GM12864 (cell line): ENCODE measurements at regions not wholly inside any gene's neighbourhood (a gene's known extent, or its start where the extent isn't known, plus 50 kb on each side); places are given as distances from the start of the nearest gene placed in this dataset.
"Not testable (repeated sequence)": the region's sequence is repeated elsewhere in the genome, so short reads cannot be mapped to it uniquely, and the experiment has no call there.

ENCODE experiments used
- DNase-seq: peaks from one replicate; pipeline ENCODE4 v3.0.0-alpha.2; 2011; ENCODE audit warnings: low read depth
- H3K4me3 ChIP-seq: 2 replicates; pipeline ENCODE4 v1.5.1; 2011; ENCODE audit warnings: mild to moderate bottlenecking, low read depth, low read length, control low read depth
- TF ChIP-seq, protein P1 (sequence below): IDR thresholded peaks from 2 replicates; pipeline ENCODE4 v1.5.1; 2011; ENCODE audit warnings: low read depth, mild to moderate bottlenecking, moderate library complexity, low read length, control low read depth, inconsistent platforms; ENCODE audit errors: missing control alignments

DNA sequence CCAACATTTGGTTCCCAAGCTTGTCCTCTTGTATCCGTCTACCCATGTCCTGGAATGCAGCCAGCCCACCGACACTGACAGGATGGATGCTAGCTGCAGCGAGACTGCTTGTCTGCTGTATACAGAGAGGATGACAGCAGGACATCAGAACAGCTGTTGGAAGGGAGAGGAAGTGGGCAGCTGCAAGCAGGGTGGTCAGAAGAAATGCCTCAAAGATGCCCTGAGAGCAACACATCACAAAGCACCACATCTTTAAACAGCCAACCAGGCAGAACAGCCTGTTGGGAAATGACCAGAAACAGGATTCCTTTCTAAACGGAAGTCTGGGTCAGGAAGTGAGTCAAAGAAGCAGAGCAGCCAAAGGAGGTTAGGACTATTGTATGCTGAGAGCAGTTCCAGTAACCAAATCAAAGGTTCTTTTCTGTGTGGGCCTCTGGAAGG is 219.1 kb downstream of the NDUFS4 start:
- TF ChIP-seq, protein P1, sequence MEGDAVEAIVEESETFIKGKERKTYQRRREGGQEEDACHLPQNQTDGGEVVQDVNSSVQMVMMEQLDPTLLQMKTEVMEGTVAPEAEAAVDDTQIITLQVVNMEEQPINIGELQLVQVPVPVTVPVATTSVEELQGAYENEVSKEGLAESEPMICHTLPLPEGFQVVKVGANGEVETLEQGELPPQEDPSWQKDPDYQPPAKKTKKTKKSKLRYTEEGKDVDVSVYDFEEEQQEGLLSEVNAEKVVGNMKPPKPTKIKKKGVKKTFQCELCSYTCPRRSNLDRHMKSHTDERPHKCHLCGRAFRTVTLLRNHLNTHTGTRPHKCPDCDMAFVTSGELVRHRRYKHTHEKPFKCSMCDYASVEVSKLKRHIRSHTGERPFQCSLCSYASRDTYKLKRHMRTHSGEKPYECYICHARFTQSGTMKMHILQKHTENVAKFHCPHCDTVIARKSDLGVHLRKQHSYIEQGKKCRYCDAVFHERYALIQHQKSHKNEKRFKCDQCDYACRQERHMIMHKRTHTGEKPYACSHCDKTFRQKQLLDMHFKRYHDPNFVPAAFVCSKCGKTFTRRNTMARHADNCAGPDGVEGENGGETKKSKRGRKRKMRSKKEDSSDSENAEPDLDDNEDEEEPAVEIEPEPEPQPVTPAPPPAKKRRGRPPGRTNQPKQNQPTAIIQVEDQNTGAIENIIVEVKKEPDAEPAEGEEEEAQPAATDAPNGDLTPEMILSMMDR, result no peak
- DNase-seq, result peak; percentile 18
- H3K4me3 ChIP-seq, result no peak overlapping the region

- TF ChIP-seq, protein P1, result no peak
- H3K4me3 ChIP-seq, result no peak overlapping the region
- no peak for DNase-seq
These were observed 222.2 kb downstream of the NDUFS4 start for GRCh38 chr5:53782620-53783019.

DNA sequence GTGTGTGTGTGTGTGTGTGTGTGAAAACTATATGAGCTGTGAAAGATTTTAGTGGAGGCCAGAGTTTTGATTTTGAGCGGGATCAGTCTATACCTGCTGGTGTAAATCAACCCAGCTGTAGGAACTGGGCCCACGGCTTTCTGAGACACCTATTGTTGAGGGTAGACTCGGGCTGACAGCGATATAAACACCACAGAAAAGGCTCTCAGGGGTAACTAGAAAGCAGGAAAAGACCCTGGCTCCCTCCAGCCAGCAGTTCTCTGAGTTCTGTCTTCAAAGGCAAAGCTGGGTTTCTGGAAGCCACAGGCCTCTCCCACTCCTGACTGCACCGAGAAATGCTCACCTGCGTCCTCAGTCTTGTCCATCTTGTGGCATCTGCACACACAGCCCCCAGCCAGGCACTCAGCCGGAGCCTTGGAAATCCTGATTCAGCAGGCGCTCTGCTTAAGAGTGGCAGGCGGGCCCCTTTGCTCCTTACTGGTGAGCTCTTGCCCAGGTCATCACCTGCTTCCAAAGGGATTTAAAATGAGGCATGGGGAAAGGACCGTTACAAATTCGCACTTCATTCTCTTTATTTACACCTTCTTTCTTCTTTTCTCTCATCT is 223.3 kb downstream of the NDUFS4 start:
- TF ChIP-seq, protein P1, result no peak
- DNase-seq, result no peak
- no peak overlapping the region for H3K4me3 ChIP-seq

DNA sequence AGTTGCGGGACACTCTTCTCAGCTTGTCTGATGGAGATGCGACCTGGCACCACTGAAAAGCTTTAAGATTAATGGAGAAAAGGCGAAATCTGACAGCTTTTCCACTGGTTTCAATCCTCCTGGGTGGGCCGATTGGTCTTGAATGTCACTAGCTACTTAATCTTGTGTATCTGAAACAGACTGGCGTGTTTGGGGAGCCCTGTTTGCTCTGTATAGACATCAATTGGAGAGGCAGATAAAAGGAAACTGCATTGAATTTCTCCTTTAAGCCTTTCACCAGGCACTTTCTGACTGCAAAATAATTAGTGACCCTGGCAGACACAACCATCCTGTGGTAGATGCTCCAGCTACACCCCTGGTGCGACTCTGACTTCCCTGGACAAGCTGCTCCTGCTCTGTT is 224.2 kb downstream of the NDUFS4 start:
- DNase-seq, result no peak
- H3K4me3 ChIP-seq, result no peak overlapping the region
- TF ChIP-seq, protein P1, result no peak

- TF ChIP-seq, protein P1, result no peak
- H3K4me3 ChIP-seq, result no peak overlapping the region
- no peak for DNase-seq
These were observed 225.5 kb downstream of the NDUFS4 start for GRCh38 chr5:53785924-53786323.

- DNase-seq, result no peak
- TF ChIP-seq, protein P1, result no peak
- H3K4me3 ChIP-seq, result no peak overlapping the region
These were observed 229.6 kb downstream of the NDUFS4 start for GRCh38 chr5:53790026-53790425.

GRCh38 chr5:53792338-53792737 is 231.9 kb downstream of the NDUFS4 start:
- no peak for DNase-seq
- H3K4me3 ChIP-seq, result no peak overlapping the region
- TF ChIP-seq, protein P1, result no peak

DNA sequence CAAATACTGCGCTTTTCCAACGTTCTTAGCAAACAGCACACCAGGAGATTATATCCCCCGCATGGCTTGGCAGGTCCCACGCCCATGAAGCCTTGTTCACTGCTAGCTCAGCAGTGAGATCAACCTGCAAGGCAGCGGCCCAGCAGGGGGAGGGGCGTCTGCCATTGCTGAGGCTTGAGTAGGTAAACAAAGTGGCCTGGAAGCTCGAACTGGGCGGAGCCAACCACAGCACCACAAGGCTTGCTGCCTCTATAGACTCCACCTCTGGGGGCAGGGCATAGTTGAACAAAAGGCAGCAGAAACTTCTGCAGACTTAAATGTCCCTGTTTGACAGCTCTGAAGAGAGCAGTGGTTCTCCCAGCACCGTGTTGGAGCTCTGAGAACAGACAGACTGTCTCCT is 239.2 kb downstream of the NDUFS4 start:
- DNase-seq, H3K4me3 ChIP-seq: not testable (repeated sequence)

DNA sequence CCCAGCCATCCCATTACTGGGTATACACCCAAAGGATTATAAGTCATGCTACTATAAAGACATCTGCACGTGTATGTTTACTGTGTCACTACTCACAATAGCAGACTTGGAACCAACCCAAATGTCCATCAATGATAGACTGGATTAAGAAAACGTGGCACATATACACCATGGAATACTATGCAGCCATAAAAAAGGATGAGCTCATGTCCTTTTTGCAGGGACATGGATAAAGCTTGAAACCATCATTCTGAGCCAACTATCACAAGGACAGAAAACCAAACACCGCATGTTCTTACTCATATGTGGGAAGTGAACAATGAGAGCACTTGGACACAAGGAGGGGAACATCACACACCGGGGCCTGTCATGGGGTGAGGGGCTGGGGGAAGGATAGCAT is 248.0 kb downstream of the NDUFS4 start:
- not testable (repeated sequence) for DNase-seq

More for the DNA sequence above, 248.0 kb downstream of the NDUFS4 start:
- not testable (repeated sequence) for H3K4me3 ChIP-seq
